OCI-LY3 (cell line): ENCODE measurements at regions not wholly inside any gene's neighbourhood (a gene's known extent, or its start where the extent isn't known, plus 50 kb on each side); places are given as distances from the start of the nearest gene placed in this dataset.

Source experiments
- EZH2phosphoT487 ChIP-seq: fragments of 200-600 bp; shearing (Covaris generic); IDR thresholded peaks from 2 replicates; pipeline ENCODE4 v1.6.1; 2018; ENCODE audit warnings: antibody characterized with exemption, mixed run types, low read depth
- TF ChIP-seq, protein P1 (sequence below): fragments of 200-600, 300-600 bp; sonication (generic); IDR thresholded peaks from 2 replicates; pipeline ENCODE4 v1.5.1; 2014; ENCODE audit warnings: antibody characterized with exemption, low read length, low read depth

DNA sequence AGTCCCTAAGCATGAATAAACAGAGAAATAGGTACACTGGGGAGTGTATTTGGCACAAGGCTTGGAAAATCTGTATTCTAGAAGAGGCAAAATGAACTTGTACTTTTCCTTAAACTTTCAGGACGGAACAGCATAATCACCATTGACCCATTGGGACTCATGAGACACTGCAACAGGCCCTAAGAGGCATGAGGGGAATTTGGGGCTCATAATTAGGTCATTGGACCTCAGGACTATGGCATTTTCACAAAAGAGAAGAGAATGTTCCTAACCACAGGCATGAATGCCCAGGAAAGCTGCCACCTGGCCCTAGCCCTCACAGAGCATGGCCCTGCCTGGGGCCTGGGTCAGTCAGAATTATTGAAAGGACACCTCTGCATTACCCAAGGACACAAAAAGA, 67.9 kb upstream of the PIK3C3 start:
- TF ChIP-seq, protein P1, sequence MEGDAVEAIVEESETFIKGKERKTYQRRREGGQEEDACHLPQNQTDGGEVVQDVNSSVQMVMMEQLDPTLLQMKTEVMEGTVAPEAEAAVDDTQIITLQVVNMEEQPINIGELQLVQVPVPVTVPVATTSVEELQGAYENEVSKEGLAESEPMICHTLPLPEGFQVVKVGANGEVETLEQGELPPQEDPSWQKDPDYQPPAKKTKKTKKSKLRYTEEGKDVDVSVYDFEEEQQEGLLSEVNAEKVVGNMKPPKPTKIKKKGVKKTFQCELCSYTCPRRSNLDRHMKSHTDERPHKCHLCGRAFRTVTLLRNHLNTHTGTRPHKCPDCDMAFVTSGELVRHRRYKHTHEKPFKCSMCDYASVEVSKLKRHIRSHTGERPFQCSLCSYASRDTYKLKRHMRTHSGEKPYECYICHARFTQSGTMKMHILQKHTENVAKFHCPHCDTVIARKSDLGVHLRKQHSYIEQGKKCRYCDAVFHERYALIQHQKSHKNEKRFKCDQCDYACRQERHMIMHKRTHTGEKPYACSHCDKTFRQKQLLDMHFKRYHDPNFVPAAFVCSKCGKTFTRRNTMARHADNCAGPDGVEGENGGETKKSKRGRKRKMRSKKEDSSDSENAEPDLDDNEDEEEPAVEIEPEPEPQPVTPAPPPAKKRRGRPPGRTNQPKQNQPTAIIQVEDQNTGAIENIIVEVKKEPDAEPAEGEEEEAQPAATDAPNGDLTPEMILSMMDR, result no peak
- TF ChIP-seq EZH2phosphoT487, result no peak
